T1000 (cell line): ENCODE measurements at regions not wholly inside any gene's neighbourhood (a gene's known extent, or its start where the extent isn't known, plus 50 kb on each side); places are given as distances from the start of the nearest gene placed in this dataset.
A peak's percentile ranks its signal among the peaks of the same experiment; 100 is the strongest.

Source experiments
- DNase-seq: peaks from one replicate; lab custom pipeline; 2025; ENCODE audit warnings: mixed read lengths; lab: John Stamatoyannopoulos, UW

- DNase-seq: no peak
Measured at GRCh38 chr9:79145442-79145841, 426.3 kb upstream of the TLE4 start.

GRCh38 chr9:79149585-79149984 is 422.2 kb upstream of the TLE4 start:
- DNase-seq: no peak

GRCh38 chr9:79151791-79152190 is 420.0 kb upstream of the TLE4 start:
- no peak for DNase-seq

GRCh38 chr9:79152306-79152705 is 419.5 kb upstream of the TLE4 start:
- DNase-seq: no peak

- DNase-seq: no peak
Measured at GRCh38 chr9:79154806-79155205, 417.0 kb upstream of the TLE4 start.

- DNase-seq: no peak
Measured at GRCh38 chr9:79155308-79155707, 416.5 kb upstream of the TLE4 start.

GRCh38 chr9:79163544-79163943 is 408.2 kb upstream of the TLE4 start:
- DNase-seq: no peak

- DNase-seq: no peak
Measured at GRCh38 chr9:79164406-79164805, 407.4 kb upstream of the TLE4 start.

GRCh38 chr9:79165020-79165780 is 406.6 kb upstream of the TLE4 start:
- DNase-seq: no peak

- no peak for DNase-seq
Measured at GRCh38 chr9:79166005-79166404, 405.8 kb upstream of the TLE4 start.

GRCh38 chr9:79170643-79171042 is 401.1 kb upstream of the TLE4 start:
- DNase-seq: no peak

GRCh38 chr9:79173932-79174331 is 397.8 kb upstream of the TLE4 start:
- DNase-seq: no peak

GRCh38 chr9:79176014-79176697 is 395.6 kb upstream of the TLE4 start:
- DNase-seq: no peak

- DNase-seq: no peak
Measured at GRCh38 chr9:79184831-79185230, 386.9 kb upstream of the TLE4 start.

- no peak for DNase-seq
Measured at GRCh38 chr9:79185866-79186265, 385.9 kb upstream of the TLE4 start.

- peak; percentile 43 for DNase-seq
Measured at GRCh38 chr9:79189511-79189924, 382.2 kb upstream of the TLE4 start.

- no peak for DNase-seq
Measured at GRCh38 chr9:79193001-79193400, 378.8 kb upstream of the TLE4 start.

- no peak for DNase-seq
Measured at GRCh38 chr9:79193501-79194223, 378.1 kb upstream of the TLE4 start.

- DNase-seq: no peak
Measured at GRCh38 chr9:79195879-79196278, 375.9 kb upstream of the TLE4 start.

- no peak for DNase-seq
Measured at GRCh38 chr9:79196606-79197005, 375.2 kb upstream of the TLE4 start.

GRCh38 chr9:79200336-79200735 is 371.4 kb upstream of the TLE4 start:
- no peak for DNase-seq

- DNase-seq: no peak
Measured at GRCh38 chr9:79201636-79202035, 370.1 kb upstream of the TLE4 start.

GRCh38 chr9:79208791-79209396 is 362.9 kb upstream of the TLE4 start:
- no peak for DNase-seq
